Activated CD4-positive, alpha-beta T cell treated with anti-CD3 and anti-CD28 coated beads, Interleukin-2, amount 10 ng/mL, durations not matched to agents 24 days and 14 days (primary cell): ENCODE measurements at regions not wholly inside any gene's neighbourhood (a gene's known extent, or its start where the extent isn't known, plus 50 kb on each side); places are given as distances from the start of the nearest gene placed in this dataset.
A peak's percentile ranks its signal among the peaks of the same experiment; 100 is the strongest.

ENCODE experiments used
- DNase-seq: peaks from one replicate; pipeline ENCODE4 v3.0.0; 2022
- H3K27ac Mint-ChIP-seq: one replicate; pipeline ENCODE4 v1.8.0; 2022; ENCODE audit warnings: mild to moderate bottlenecking, mixed read lengths
- H3K27me3 Mint-ChIP-seq: one replicate; pipeline ENCODE4 v1.8.0; 2022; ENCODE audit warnings: mixed read lengths
- H3K36me3 Mint-ChIP-seq: one replicate; pipeline ENCODE4 v1.8.0; 2022; ENCODE audit warnings: low read depth, mild to moderate bottlenecking, mixed read lengths
- H3K4me1 Mint-ChIP-seq: one replicate; pipeline ENCODE4 v1.8.0; 2021; ENCODE audit warnings: mixed read lengths
- H3K4me3 Mint-ChIP-seq: one replicate; pipeline ENCODE4 v1.8.0; 2022; ENCODE audit warnings: mild to moderate bottlenecking, moderate library complexity, mixed read lengths
- H3K9me3 Mint-ChIP-seq: one replicate; pipeline ENCODE4 v1.8.0; 2021; ENCODE audit warnings: mixed read lengths
- intact Hi-C: fragments of 100-400 bp; cut with micrococcal nuclease; formaldehyde crosslinking; loops from one replicate; pipeline ENCODE4 v1.15.1; 2023

GRCh38 chr22:48947636-48948035 is 880.0 kb downstream of the BRD1 start:
- Mint-ChIP-seq H3K4me3 (no peak overlapping the region), H3K9me3 (no peaks in the 10 kb centered on the region), H3K4me1 (no peaks in the 10 kb centered on the region), H3K27me3 (no peaks in the 10 kb centered on the region), H3K36me3 (no peaks in the 10 kb centered on the region), H3K27ac (no peak overlapping the region)
- intact Hi-C loops = no loop called here
- no peak for DNase-seq

GRCh38 chr22:48945621-48946458 is 881.8 kb downstream of the BRD1 start:
- DNase-seq = no peak
- H3K9me3 Mint-ChIP-seq = no peaks in the 10 kb centered on the region
- no peaks in the 10 kb centered on the region for H3K36me3 Mint-ChIP-seq
- no peaks in the 10 kb centered on the region for H3K4me1 Mint-ChIP-seq
- H3K27me3 Mint-ChIP-seq = no peaks in the 10 kb centered on the region
- intact Hi-C loops = no loop called here
- H3K27ac Mint-ChIP-seq = no peak overlapping the region
- H3K4me3 Mint-ChIP-seq = no peak overlapping the region

- no peaks in the 10 kb centered on the region for H3K9me3 Mint-ChIP-seq
- DNase-seq = no peak
- H3K4me3 Mint-ChIP-seq = no peak overlapping the region
- intact Hi-C loops = no loop called here
- no peaks in the 10 kb centered on the region for H3K36me3 Mint-ChIP-seq
- no peak overlapping the region for H3K27ac Mint-ChIP-seq
- H3K27me3 Mint-ChIP-seq = no peaks in the 10 kb centered on the region
- H3K4me1 Mint-ChIP-seq = no peaks in the 10 kb centered on the region
Measured at GRCh38 chr22:48944751-48945620, 882.7 kb downstream of the BRD1 start.

- H3K27ac Mint-ChIP-seq = no peak overlapping the region
- H3K36me3 Mint-ChIP-seq = no peaks in the 10 kb centered on the region
- intact Hi-C loops = no loop called here
Measured at GRCh38 chr22:48944433-48944750, 883.3 kb downstream of the BRD1 start.

GRCh38 chr22:48943567-48944432 is 883.9 kb downstream of the BRD1 start:
- no peaks in the 10 kb centered on the region for H3K4me1 Mint-ChIP-seq
- no peaks in the 10 kb centered on the region for H3K9me3 Mint-ChIP-seq
- no peaks in the 10 kb centered on the region for H3K36me3 Mint-ChIP-seq
- no peaks in the 10 kb centered on the region for H3K27me3 Mint-ChIP-seq
- peak; percentile 60 for DNase-seq
- no peak overlapping the region for H3K27ac Mint-ChIP-seq
- no peak overlapping the region for H3K4me3 Mint-ChIP-seq
- intact Hi-C loops = no loop called here

More at GRCh38 chr22:48944433-48944750, 883.3 kb downstream of the BRD1 start:
- Mint-ChIP-seq H3K4me3 (no peak overlapping the region), H3K27me3 (no peaks in the 10 kb centered on the region), H3K4me1 (no peaks in the 10 kb centered on the region), H3K9me3 (no peaks in the 10 kb centered on the region)
- no peak for DNase-seq

GRCh38 chr22:48942698-48943566 is 884.7 kb downstream of the BRD1 start:
- no peak overlapping the region for H3K4me3 Mint-ChIP-seq
- no peaks in the 10 kb centered on the region for H3K36me3 Mint-ChIP-seq
- H3K4me1 Mint-ChIP-seq = no peaks in the 10 kb centered on the region
- H3K9me3 Mint-ChIP-seq = no peaks in the 10 kb centered on the region
- no peak overlapping the region for H3K27ac Mint-ChIP-seq
- DNase-seq = no peak
- intact Hi-C loops = no loop called here
- H3K27me3 Mint-ChIP-seq = no peaks in the 10 kb centered on the region

- Mint-ChIP-seq H3K27ac (no peak overlapping the region), H3K4me3 (no peak overlapping the region), H3K36me3 (no peaks in the 10 kb centered on the region), H3K4me1 (no peaks in the 10 kb centered on the region), H3K27me3 (no peaks in the 10 kb centered on the region), H3K9me3 (no peaks in the 10 kb centered on the region)
- intact Hi-C loops = no loop called here
- no peak for DNase-seq
Measured at GRCh38 chr22:48941903-48942575, 885.6 kb downstream of the BRD1 start.

GRCh38 chr22:48941033-48941902 is 886.4 kb downstream of the BRD1 start:
- no peak overlapping the region for H3K4me3 Mint-ChIP-seq
- no peak for DNase-seq
- intact Hi-C loops = no loop called here
- no peaks in the 10 kb centered on the region for H3K9me3 Mint-ChIP-seq
- H3K36me3 Mint-ChIP-seq = no peaks in the 10 kb centered on the region
- H3K27me3 Mint-ChIP-seq = no peaks in the 10 kb centered on the region
- H3K27ac Mint-ChIP-seq = no peak overlapping the region
- no peaks in the 10 kb centered on the region for H3K4me1 Mint-ChIP-seq

GRCh38 chr22:48940266-48941032 is 887.2 kb downstream of the BRD1 start:
- no peak for DNase-seq
- Mint-ChIP-seq H3K4me3 (no peak overlapping the region), H3K27ac (no peak overlapping the region), H3K36me3 (no peaks in the 10 kb centered on the region), H3K27me3 (no peaks in the 10 kb centered on the region), H3K4me1 (no peaks in the 10 kb centered on the region), H3K9me3 (no peaks in the 10 kb centered on the region)
- intact Hi-C loops = no loop called here

GRCh38 chr22:48939441-48940265 is 888.0 kb downstream of the BRD1 start:
- no peak for DNase-seq
- intact Hi-C loops = no loop called here
- H3K4me1 Mint-ChIP-seq = no peaks in the 10 kb centered on the region
- no peaks in the 10 kb centered on the region for H3K9me3 Mint-ChIP-seq
- no peaks in the 10 kb centered on the region for H3K36me3 Mint-ChIP-seq
- no peak overlapping the region for H3K4me3 Mint-ChIP-seq
- no peak overlapping the region for H3K27ac Mint-ChIP-seq
- H3K27me3 Mint-ChIP-seq = no peaks in the 10 kb centered on the region

GRCh38 chr22:48938741-48939140 is 888.9 kb downstream of the BRD1 start:
- Mint-ChIP-seq H3K27me3 (no peaks in the 10 kb centered on the region), H3K9me3 (no peaks in the 10 kb centered on the region), H3K4me3 (no peak overlapping the region), H3K27ac (no peak overlapping the region), H3K36me3 (no peaks in the 10 kb centered on the region), H3K4me1 (no peaks in the 10 kb centered on the region)
- DNase-seq = no peak
- intact Hi-C loops = no loop called here
